HG02610 (cell line): ENCODE measurements at regions not wholly inside any gene's neighbourhood (a gene's known extent, or its start where the extent isn't known, plus 50 kb on each side); places are given as distances from the start of the nearest gene placed in this dataset.

Source experiments
- ATAC-seq: cut with Tn5 transposase; IDR thresholded peaks from one replicate; pipeline ENCODE4 v1.9.1; 2021; ENCODE audit warnings: mild to moderate bottlenecking, moderate library complexity; ENCODE audit not compliant: unreplicated experiment

DNA sequence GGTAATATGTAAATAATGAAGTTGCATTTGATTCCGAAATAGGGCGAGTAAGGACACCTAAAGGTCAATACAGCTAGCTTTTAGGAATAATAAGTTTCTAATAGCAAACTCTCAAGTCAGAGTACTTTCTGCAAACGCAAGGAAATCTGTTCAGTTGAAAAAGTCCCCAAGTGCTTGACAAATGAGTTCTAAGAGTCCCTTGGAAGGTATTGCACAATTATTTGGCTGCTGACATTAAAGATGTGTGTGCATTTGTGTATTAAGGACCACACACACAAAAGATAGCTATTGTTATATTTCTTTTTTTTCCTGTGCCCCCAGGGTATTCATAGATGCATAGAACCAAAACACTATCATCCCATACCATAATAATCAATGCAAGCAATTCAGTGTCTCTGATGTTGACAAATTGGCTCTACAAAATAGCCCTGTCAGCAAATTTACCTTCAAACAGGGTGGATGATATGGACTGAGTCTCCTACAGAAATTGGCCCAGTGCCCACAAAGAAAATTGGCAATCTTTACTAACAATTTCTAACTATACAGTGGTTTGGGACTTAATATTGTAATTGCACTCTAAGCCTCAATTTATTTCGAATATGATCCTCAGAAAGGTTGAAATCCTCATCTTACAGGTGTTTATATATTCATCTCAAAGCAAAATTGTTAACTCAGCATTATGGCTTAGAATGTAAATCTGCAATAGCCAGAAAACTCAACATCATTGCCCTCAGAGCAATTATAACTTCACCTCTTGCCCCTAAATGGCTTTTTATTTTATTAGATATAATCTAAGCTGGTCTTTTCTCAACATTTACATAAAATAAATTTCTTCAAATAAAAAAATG, 827.2 kb downstream of the MAT2B start:
- ATAC-seq = no peak

DNA sequence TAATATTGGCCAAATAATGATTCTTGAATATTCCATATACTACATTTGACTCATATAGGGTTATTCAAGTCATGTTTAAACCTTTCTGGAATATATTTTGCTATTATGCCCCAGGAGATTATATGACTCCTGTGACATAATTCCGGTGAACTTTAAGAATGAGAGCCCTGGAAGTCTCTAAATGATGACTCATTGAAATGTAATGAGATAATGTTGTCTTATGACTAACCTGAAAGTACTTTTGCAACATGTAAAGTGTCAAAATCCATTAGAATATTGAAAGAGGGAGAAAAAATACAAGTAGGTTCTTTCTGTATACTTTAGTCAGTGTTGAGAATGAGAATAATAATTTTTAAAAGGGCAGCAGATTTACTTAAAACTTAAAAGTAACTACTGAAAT, 830.4 kb downstream of the MAT2B start:
- peak; percentile 59 for ATAC-seq

DNA sequence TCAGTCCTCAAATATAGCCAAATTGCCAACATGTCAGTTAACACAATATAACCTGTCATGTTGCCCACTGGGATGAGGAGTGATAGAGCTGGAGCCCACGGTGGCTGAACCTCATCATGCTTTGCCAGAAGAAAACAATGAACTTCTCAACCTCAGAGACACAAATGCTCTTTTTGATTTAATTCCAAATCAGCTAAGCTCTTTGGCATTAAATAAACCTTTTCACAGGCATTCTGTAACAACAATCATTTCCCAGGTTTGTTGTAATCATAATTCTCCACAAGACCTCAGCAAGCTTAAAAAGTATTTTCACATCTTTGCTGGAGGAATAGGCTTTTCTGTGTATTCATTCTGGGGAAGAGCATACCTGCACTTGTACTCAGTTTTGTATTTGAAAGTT, 830.9 kb downstream of the MAT2B start:
- ATAC-seq = peak; percentile 22

DNA sequence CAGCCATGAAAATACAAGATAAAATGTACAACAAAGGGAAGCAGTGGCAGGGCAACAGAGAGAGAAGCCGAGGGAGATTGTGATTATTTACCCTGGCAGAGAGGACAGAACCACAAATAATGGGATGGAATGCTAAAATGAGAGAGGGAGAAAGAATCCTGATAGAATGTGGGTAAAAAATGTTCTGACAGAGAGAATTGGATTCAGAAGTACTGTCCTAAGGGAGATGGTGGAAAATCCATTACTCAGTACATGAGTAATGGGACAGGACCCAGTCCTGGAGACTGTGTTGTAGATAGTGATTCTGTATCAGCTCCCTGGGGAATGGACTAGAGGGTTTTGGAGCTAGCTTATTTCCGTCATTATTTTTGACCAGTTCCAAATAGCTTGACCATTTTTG, 831.5 kb downstream of the MAT2B start:
- no peak for ATAC-seq

DNA sequence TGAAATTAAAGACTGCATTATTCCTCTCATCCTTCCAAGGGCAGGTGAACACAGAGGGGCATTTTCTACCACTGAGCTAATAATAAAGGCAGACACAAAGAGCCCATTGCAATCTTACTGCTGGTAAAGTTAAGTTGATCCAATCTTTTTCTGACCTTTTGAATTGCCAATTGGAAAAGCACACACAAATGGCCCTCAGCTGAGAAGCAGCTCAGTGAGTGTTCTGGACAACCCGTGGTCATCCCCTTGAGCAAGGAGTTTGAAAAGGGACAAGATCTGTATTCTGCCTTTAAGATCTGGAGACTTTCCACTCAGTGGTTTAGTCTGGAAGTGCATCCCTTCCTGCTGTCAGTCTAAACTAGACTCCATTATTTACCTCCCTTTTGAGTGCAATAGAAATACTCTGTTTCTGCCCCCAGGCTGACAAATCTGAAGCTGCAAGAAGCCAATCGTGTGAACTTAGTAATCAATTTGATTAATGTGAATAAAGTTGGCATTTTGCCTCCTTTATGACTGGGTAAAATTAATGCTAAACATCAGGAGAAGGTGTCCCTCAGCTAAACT, 835.7 kb downstream of the MAT2B start:
- no peak for ATAC-seq

DNA sequence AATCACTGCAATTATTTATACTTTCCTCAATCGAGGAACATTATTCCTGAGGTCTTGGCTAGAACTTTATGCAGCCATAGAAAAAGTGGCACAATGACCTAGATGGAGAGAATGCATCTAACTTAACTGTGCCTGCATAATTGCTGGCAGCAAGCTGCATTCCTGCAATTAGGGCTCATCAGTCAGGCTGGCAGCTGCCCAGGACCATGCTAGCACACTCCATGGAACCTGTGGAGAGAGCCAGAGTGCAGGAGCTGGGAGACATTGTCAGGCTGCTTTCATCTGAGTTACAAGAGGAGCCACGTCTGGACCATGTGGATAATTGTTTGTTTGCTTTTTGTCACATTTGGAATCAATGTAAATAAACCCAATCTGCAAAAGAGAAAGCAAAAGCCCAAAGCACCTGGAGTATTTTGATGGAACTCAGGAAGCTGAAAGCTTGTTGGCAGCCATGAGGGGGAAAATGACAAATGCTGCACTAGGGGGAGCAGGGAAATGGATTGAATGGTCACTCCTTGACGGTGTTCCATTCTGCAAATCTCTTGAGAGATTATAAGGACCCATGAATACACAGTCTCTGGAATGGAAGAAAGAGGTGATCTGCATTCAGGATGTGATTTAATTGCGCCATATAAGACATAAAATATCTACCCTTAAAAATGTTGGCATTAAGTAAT, 839.9 kb downstream of the MAT2B start:
- no peak for ATAC-seq

DNA sequence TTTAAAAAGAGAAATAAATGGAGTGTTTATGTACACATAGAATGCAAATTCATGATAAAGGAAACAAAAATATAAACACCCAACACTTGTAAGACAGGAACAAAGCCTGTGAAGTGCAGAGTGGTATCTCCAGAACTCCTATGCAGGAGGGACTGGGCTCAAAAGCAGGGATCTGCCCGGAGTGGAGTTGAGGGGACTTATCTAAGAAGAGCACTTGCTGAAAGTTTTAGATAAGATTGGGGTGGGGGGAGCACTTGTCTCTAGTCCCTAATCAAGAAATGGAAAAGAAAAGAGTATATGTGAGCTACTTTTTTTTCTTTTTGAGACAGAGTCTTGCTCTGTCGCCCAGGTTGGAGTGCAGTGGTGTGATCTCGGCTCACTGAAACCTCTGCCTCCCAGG, 840.4 kb downstream of the MAT2B start:
- no peak for ATAC-seq

DNA sequence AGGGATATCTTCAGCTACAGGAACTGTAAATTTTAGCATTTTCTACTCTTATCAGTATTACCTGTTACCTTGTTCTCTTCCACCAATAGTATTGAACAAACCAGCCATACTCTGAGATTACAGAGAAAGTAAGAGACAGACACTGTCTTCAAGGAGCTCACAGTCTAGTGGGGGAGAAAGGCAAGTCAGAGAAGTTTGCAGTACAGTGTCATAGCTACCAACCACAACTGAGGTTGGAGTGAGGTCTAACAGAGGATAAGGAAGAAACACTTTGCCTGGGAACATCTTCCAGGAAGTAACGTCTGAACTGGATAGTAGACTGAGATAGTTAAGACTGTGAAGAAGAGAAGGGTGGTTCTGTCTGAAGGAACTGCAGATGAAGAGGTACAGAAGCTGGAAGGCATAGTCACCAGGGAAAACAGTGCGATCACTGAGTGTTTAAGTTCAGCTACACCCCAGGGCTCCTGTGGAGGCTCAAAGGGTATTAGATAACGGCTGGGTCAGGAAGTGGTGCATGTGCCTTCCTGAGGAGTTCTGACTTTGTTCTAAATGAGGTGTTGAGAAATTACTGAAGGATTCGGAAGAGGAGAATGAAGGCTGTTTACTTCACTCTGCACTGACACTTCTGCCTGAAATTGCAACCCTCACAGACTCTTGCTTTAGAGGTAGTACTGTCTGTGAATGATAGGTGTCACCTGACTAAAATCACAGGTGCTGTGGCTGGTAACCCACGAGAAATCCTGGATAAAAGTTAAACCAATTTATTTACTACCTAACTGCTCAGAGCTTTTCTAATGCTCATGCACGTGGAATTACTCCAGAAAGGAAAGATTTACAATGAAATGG, 841.6 kb downstream of the MAT2B start:
- ATAC-seq = no peak

DNA sequence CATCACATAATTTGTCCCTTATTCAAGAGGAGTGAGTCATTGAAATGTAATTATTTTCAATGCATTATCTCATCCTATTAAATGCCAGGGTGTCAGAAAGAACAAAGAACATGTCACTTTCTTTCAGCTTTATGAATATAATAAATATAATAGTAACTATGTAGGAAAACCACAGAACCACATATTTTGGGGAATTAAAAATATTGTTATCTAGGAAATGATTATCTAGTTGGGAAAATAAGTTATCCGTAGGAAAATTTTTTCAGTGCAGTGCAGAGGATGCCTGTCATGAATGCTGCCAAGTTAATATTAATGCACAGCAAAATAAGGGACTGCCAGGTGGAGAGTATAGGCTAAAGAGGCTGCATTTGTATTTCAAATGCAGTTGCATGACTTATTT, 844.8 kb downstream of the MAT2B start:
- ATAC-seq = no peak

DNA sequence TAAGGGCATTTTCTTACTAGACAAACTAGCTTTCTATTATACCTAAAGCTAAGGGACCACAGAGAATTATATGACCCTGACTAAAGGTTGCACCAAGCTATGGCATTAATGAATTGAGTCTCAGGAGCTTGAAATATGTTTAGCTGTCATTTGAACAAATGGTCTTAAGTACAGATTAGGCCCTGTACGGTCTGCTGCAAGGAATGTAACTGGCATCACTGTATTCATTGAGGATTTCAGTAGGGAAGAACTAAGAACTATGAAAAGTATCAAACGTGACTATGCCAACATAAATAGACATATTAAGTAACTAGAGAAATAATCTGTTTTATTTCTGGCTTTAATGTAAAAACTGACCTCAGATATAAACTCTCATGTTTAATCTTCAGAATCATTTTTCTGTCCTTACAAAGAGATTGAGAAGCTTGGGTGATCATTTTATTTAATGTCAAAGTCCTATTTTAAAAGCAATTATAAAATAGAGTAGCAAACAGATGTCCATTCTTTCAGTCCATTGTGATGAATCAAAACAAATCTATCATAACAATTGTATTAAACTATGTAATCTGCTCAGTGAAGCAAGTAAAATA, 845.9 kb downstream of the MAT2B start:
- ATAC-seq = no peak

DNA sequence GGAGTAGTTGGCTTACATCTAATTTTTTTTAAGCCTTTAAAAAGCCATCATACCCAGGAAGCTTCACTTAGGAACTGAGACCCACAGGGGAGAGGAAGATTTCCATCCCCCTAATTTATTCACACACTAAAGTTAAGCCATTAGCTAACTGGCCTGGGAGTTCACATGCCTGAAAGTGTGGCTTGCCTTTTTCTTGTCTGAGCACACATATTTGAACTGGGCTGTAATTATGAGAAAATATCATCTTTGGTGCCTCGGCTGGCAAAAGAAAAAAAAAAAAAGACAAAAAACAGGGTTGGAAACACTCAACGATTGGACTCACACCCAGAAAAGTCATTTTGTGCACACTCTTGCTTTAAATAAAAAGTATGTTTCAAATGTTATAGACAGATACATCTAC, 847.3 kb downstream of the MAT2B start:
- no peak for ATAC-seq

DNA sequence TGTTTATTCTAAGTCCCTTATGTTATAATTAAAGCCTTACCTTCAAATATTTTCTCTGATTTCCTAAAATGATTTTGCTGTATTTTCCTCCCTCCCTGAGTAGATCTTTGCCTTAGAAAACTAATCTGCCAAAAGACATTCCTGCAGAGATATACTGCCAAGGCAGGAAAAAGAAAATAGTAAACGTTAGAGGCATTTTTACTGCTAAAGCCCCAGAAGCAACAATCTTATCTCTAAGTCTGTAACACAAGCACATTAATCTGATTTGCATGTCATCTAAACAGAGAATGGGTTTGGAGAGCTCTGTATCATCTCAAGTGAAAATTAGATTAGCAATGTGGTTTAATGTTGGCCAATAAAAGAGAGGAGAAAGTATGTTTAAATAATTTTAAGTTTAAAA, 847.7 kb downstream of the MAT2B start:
- no peak for ATAC-seq

DNA sequence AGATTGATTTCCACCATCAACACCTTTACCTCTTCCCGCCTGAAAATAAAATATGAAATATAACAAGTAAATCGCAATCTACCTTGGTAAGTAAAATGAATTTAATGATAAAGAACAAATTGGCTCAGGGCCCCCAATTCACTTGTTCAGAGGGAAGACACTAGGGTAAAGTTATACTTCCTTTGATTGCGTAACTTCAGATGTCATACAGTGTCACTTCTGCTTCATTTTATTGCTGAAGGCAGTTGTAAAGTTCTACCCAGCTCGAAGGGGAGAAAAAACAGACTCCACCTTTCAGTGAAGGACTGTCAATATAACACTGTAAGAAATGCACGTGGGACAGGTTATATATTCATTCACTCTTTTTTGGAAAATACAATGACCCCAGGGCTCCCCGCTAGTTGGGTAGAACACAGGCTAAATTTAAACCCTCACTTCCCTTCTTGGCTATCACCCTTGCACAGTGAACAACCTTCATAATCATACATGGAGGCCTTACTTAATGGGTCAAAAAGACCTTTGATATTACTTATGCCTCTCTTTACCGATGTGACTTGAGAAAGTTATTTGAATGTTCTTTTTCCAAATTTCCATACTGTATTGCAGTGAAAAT, 848.8 kb downstream of the MAT2B start:
- no peak for ATAC-seq

DNA sequence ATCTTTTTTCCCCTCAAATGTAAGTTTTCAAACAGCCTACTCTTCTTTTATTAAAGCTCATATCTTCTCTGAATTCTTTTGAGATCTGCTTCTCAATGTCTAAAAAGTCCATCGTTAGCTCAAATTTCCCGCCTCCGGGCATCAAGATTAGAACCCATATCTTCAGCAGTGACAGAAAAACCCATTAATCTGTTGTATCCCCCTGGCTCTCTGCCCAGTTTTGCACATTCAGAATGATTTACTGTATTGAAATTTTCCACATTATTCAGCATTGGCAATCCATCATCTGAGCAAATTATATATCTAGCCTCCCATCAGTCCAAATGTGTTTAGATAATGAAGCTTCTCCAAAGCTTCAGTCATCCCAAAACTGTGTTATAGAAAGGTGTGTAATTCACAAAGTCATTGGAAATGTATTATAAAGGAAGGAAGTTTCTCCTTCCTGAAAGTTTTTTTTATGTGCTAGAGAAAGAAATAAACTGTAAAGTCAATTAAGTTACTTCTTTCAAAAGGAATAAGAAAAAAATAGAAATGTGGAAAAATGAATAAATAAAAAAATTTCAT, 849.9 kb downstream of the MAT2B start:
- ATAC-seq = no peak

DNA sequence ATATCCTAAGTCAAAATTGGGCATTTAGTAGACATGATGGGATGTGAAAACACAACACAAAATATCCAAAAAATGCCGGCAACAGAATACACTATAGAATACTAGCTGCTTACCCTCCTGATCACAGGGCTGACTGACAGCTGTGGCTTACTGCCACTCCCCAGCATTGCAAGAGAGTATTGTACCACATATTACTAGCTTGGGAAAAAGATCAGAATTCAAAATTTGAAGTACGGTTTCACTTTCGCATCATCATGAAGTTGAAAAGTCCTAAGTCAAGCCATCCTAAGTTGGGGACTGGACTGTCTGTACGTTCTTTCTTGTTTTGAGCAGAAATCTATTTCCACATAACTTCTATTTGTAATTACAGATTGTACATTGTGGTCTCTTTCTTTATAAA, 851.4 kb downstream of the MAT2B start:
- ATAC-seq = no peak

DNA sequence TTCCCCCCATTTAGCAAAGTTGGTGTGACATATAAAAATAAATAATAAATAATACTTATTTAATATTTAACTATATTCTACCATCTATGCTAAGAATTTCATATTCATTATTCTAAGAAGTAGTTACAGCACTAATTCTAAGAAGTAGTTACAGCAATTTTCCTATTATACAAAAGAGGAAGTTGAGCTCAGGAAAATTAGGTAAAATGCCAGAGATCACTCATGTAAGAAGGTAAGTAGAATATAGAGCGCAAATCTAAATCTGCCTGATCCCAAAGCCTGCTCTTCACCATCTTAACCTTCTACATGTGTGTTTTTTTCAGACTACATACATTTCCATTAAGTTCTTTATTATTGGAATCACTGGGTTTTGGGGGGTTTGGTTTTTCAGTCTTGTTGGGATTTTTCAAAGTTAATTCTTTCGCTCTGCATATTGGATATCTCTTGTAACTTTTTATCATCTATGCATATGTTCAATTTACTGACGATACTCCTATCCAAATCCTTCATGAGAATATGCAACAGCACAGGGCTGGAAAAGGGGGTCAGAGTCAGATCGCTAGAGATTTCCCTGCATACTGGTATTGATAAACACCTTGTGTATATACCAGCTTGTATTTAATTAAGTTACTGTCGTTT, 852.1 kb downstream of the MAT2B start:
- ATAC-seq = no peak

DNA sequence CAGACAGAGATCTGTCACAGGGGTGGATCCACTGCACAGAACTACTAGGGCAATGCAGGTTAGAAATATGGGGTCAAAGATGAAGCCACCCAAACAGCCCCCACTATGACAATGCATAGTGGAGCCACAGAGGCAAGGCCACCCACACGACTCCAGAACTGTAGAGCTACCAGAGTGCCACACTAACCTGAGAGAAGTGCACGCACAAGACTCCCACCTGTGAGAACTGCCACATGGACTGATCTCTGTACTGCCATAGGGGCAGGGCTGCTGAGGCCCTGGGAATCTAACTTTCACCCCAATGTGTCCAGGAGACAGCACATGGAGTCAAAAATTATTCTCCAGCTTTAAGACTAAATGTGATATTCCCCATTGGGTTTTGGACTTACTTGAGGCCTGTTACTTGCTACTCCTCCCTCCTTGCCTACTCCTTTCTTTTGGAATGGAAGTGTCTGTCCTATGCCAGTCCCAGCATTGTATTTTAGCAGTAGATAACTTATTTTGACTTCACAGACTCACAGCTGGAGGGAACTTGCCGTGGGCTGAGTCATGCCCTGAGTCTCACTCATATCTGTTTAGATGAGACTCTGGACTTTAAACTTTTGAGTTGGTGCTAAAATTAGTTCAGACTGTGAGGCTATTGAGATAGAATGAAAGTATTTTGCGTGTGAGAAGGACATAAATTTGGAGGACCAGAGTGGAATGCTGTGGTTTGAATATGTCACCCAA, 853.3 kb downstream of the MAT2B start:
- ATAC-seq = peak; percentile 63

DNA sequence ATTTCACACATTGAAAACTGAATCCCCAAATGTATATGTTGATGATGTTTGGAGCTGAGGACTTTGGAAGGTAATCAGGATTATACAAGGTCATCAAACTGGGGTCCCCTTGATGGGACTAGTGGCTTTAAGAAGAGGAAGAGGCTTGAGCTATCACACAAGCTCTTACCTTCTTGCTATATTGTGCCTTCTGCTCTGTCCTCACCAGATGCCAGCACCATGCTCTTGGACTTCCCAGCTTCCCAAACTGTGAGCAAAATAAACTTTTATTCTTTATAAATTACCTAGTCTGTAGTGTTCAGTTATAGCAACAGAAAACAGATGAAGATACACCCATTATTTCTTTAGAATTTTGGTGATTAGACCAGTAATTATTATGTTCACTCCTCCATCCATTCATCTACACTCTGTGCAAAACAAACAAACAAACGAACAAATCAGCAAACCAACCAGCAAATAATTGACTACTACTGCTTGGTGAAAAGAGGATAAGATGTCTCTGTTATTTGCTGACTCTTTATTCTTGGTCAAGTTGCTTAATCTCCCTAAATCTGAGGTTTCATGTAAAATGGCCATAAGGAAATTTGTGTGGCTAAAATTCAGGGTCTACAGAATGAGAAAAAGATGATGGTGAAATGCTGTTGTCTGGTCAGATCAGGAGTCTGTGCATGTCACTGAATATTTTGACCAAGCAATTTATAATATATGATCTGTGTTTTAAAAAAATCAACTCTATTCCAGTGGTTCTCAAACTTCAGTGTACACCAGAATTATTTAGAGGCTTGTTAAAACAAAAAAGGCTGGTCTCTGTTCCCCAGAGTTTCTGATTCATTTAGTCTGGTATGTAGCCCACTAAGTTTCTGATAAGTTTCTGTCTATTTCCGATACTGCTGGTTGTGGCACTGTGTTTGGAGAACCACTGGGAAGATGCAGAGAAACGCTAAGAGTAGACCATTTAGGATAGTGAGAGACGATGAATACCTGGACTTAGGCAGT, 854.1 kb downstream of the MAT2B start:
- peak; percentile 16 for ATAC-seq
